ENCODE measurements at regions not wholly inside any gene's neighbourhood (a gene's known extent, or its start where the extent isn't known, plus 50 kb on each side); places are given as distances from the start of the nearest gene placed in this dataset.

DNA sequence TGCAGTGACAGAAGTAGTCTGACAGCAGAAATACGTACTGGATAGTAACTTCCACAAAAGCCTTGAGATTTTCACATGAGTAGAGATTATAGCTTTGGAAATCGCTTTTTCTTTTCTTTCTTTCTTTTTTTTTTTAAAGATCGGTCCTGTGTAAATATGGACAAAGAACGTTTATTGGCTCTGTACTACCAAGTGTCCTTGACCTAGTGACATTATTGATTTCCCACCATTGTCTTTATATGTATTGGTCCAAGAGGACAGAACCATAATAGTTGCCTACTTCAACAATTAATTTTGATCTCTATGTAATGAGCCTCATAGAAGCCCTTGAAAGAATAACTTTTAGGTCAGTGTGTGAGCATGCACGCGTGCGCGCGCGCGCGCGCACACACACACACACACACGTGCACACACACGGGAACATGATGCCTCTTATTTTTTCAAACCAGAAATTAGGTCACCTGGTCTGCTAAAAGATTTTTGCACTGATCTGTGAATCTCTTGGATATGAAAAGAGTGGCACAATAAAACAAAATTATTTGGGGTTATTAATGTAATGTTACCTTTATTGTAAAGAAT, 516.8 kb downstream of the PSAT1 start:
- TF ChIP-seq, protein P1, sequence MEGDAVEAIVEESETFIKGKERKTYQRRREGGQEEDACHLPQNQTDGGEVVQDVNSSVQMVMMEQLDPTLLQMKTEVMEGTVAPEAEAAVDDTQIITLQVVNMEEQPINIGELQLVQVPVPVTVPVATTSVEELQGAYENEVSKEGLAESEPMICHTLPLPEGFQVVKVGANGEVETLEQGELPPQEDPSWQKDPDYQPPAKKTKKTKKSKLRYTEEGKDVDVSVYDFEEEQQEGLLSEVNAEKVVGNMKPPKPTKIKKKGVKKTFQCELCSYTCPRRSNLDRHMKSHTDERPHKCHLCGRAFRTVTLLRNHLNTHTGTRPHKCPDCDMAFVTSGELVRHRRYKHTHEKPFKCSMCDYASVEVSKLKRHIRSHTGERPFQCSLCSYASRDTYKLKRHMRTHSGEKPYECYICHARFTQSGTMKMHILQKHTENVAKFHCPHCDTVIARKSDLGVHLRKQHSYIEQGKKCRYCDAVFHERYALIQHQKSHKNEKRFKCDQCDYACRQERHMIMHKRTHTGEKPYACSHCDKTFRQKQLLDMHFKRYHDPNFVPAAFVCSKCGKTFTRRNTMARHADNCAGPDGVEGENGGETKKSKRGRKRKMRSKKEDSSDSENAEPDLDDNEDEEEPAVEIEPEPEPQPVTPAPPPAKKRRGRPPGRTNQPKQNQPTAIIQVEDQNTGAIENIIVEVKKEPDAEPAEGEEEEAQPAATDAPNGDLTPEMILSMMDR (IDR thresholded peaks at IDR 0.05): no peak
- no peak for TF ChIP-seq EZH2phosphoT487 (IDR thresholded peaks at IDR 0.05)
- no peak for TF ChIP-seq EZH2 (IDR thresholded peaks at IDR 0.05)
